SK-N-SH treated with all-trans-retinoic acid at 6 μM for 48 hours (cell line): ENCODE measurements at regions not wholly inside any gene's neighbourhood (a gene's known extent, or its start where the extent isn't known, plus 50 kb on each side); places are given as distances from the start of the nearest gene placed in this dataset.

Experiments
- ATAC-seq: fragments of 200-7000 bp; cut with Tn5 transposase; 3 replicates; pipeline ENCODE4 v1.9.1; 2020; ENCODE audit warnings: mild to moderate bottlenecking, moderate library complexity
- ARNTL ChIP-seq: fragments of 450-650 bp; formaldehyde crosslinking; IDR thresholded peaks from 2 replicates; pipeline ENCODE4 v1.5.0; 2020; ENCODE audit warnings: low read depth, mild to moderate bottlenecking, moderate library complexity, borderline replicate concordance
- BACH2 ChIP-seq: fragments of 250-450 bp; sonication (Bioruptor Pico); IDR thresholded peaks from 2 replicates; pipeline ENCODE4 v1.9.0; 2021; ENCODE audit warnings: mild to moderate bottlenecking, borderline replicate concordance
- CREB5 ChIP-seq: fragments of 250-450 bp; sonication (Bioruptor Pico); IDR thresholded peaks from 2 replicates; pipeline ENCODE4 v1.5.1; 2020; ENCODE audit warnings: low read depth, mild to moderate bottlenecking, moderate library complexity
- CSRNP3 ChIP-seq: fragments of 250-450 bp; sonication (Bioruptor Pico); IDR thresholded peaks from 2 replicates; pipeline ENCODE4 v1.5.1; 2021; ENCODE audit warnings: mild to moderate bottlenecking, moderate library complexity
- ESRRG ChIP-seq: fragments of 250-450 bp; sonication (Bioruptor Pico); IDR thresholded peaks from 2 replicates; pipeline ENCODE4 v1.6.1; 2021; ENCODE audit warnings: mild to moderate bottlenecking
- GLIS3 ChIP-seq: fragments of 250-450 bp; sonication (Bioruptor Pico); IDR thresholded peaks from 2 replicates; pipeline ENCODE4 v1.5.0; 2020; ENCODE audit warnings: mild to moderate bottlenecking, moderate library complexity
- ISL1 ChIP-seq: fragments of 250-450 bp; sonication (Bioruptor Pico); IDR thresholded peaks from 2 replicates; pipeline ENCODE4 v2.1.2; 2022; ENCODE audit warnings: mild to moderate bottlenecking, moderate library complexity
- OSR1 ChIP-seq: fragments of 250-450 bp; sonication (Bioruptor Pico); IDR thresholded peaks from 2 replicates; pipeline ENCODE4 v1.8.0; 2022; ENCODE audit warnings: moderate library complexity, mild to moderate bottlenecking, inconsistent platforms
- PATZ1 ChIP-seq: fragments of 250-450 bp; sonication (Bioruptor Pico); IDR thresholded peaks from 2 replicates; pipeline ENCODE4 v1.8.0; 2020; ENCODE audit warnings: mild to moderate bottlenecking, moderate library complexity, borderline replicate concordance
- POU6F1 ChIP-seq: fragments of 250-450 bp; sonication (Bioruptor Pico); IDR thresholded peaks from 2 replicates; pipeline ENCODE4 v1.8.0; 2021; ENCODE audit warnings: low read depth, mild to moderate bottlenecking, moderate library complexity, borderline replicate concordance
- RARB ChIP-seq: fragments of 250-450 bp; sonication (Bioruptor Pico); IDR thresholded peaks from 2 replicates; pipeline ENCODE4 v1.8.0; 2021; ENCODE audit warnings: mild to moderate bottlenecking, moderate library complexity
- SNAI2 ChIP-seq: fragments of 250-450 bp; sonication (Bioruptor Pico); IDR thresholded peaks from 2 replicates; pipeline ENCODE4 v1.5.0; 2020; ENCODE audit warnings: mild to moderate bottlenecking, moderate library complexity
- TCF4 ChIP-seq: fragments of 250-450 bp; sonication (Bioruptor Pico); IDR thresholded peaks from 2 replicates; pipeline ENCODE4 v1.8.0; 2021; ENCODE audit warnings: mild to moderate bottlenecking, moderate library complexity, borderline replicate concordance
- TOX ChIP-seq: fragments of 250-450 bp; sonication (Bioruptor Pico); IDR thresholded peaks from 2 replicates; pipeline ENCODE4 v1.8.0; 2021; ENCODE audit warnings: mild to moderate bottlenecking, moderate library complexity, borderline replicate concordance
- TSHZ2 ChIP-seq: fragments of 250-450 bp; sonication (Bioruptor Pico); IDR thresholded peaks from 2 replicates; pipeline ENCODE4 v1.5.0; 2020; ENCODE audit warnings: mild to moderate bottlenecking, moderate library complexity
- ZC3H10 ChIP-seq: fragments of 250-450 bp; sonication (Bioruptor Pico); IDR thresholded peaks from 2 replicates; pipeline ENCODE4 v1.5.1; 2021; ENCODE audit warnings: mild to moderate bottlenecking, moderate library complexity
- ZFP3 ChIP-seq: fragments of 250-450 bp; sonication (Bioruptor Pico); IDR thresholded peaks from 2 replicates; pipeline ENCODE4 v1.5.0; 2020; ENCODE audit warnings: mild to moderate bottlenecking, moderate library complexity
- ZFP30 ChIP-seq: fragments of 450-650 bp; formaldehyde crosslinking; IDR thresholded peaks from 2 replicates; pipeline ENCODE4 v1.5.0; 2022; ENCODE audit warnings: mild to moderate bottlenecking, moderate library complexity
- ZNF70 ChIP-seq: fragments of 450-650 bp; formaldehyde crosslinking; IDR thresholded peaks from 2 replicates; pipeline ENCODE4 v1.5.0; 2020; ENCODE audit warnings: mild to moderate bottlenecking, moderate library complexity

GRCh38 chr1:240693844-240694243 is 81.9 kb upstream of the GREM2 start:
- peak; percentile 61 for ATAC-seq
- no peak for TF ChIP-seq ISL1
- no peak for TF ChIP-seq ESRRG (CRISPR knock-in tag)
- no peak for TF ChIP-seq OSR1 (CRISPR knock-in tag)
- TF ChIP-seq GLIS3 (CRISPR knock-in tag), result no peak
- no peak for TF ChIP-seq CREB5
- TF ChIP-seq, all 23 proteins: peak for 0

- TF ChIP-seq TOX (CRISPR knock-in tag) (no peak), TSHZ2 (no peak), ESRRG (CRISPR knock-in tag) (no peak), BACH2 (CRISPR knock-in tag) (no peak), CREB5 (no peak), GLIS3 (CRISPR knock-in tag) (no peak), ISL1 (no peak), CSRNP3 (CRISPR knock-in tag) (no peak), ZFP30 (CRISPR knock-in tag) (no peak), OSR1 (CRISPR knock-in tag) (no peak), ZNF70 (no peak), PATZ1 (CRISPR knock-in tag) (no peak), ZFP3 (CRISPR knock-in tag) (no peak), POU6F1 (CRISPR knock-in tag) (no peak), SNAI2 (no peak), ZC3H10 (no peak), ARNTL (CRISPR knock-in tag) (no peak)
- no peak; the same call in 2 of the 3 replicates for ATAC-seq
These were observed 81.1 kb upstream of the GREM2 start for GRCh38 chr1:240693036-240693435.

GRCh38 chr1:240691909-240692705 is 80.2 kb upstream of the GREM2 start:
- TF ChIP-seq BACH2 (CRISPR knock-in tag) (no peak), RARB (CRISPR knock-in tag) (peak; percentile 76; the same call in 1 of the 2 replicates), OSR1 (CRISPR knock-in tag) (no peak), POU6F1 (CRISPR knock-in tag) (no peak), CREB5 (no peak), TCF4 (no peak)
- peak; percentile 95 for ATAC-seq
